ENCODE measurements at regions not wholly inside any gene's neighbourhood (a gene's known extent, or its start where the extent isn't known, plus 50 kb on each side); places are given as distances from the start of the nearest gene placed in this dataset.
"Not testable (repeated sequence)": the region's sequence is repeated elsewhere in the genome, so short reads cannot be mapped to it uniquely, and the experiment has no call there.

DNA sequence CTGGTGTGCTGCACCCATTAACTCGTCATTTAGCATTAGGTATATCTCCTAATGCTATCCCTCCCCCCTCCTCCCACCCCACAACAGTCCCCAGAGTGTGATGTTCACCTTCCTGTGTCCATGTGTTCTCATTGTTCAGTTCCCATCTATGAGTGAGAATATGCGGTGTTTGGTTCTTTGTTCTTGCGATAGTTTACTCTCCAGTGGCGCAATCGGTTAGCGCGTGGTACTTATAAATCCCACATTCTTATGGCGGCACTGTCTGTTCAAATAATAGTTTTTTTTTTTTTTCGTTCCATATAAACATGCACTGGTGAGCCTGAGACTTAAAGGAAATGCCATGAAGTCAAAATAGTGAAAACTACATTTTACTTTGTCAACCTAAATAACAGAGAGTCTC lies 59.5 kb upstream of the PNPLA4 start:
- not testable (repeated sequence) for H3K27me3 ChIP-seq, H3K36me3 ChIP-seq, H3K4me3 ChIP-seq, H3K9me3 ChIP-seq, DNase-seq

DNA sequence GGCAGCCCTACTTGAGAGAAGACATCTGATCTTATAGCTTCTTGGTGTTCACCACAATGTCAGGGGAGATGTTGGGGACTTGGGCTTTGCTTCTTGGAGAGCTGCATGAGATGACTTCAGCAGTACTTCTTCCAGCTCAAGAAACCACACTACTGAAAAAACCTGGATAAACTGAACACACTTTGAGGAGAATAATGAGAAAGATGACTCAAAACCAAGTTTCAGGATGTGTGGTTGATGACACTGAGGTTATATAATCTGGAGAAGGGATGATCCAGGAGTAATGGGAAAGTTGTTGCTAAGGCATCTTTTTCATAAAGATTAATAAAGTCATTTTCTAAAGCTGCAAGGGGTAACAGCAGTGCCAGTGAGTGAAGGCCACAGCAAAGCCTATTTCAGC lies 58.4 kb upstream of the PNPLA4 start:
- DNase-seq: no peak
- H3K27me3 ChIP-seq: no peaks in the 10 kb centered on the region
- H3K4me3 ChIP-seq: no peak overlapping the region
- H3K36me3 ChIP-seq: no peaks in the 10 kb centered on the region
- no peaks in the 10 kb centered on the region for H3K9me3 ChIP-seq

DNA sequence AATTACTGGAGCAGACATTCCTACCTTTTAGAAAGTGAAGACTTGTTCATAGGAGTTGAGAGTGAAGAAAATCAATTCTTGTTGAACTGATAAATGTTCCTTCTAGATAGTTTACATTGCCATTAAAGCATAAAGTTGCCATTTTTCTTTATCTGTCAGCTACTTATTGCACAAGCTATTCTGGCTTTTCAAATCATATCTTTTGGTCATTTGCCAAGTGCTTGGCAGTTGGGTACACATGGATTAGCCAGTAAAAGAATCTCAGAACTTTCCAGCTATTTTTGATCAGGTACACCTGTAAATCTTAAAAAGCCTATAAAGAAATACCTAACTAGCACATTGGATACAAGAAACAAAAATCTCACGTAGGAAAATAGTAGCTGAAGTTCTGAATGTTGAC lies 56.4 kb upstream of the PNPLA4 start:
- H3K36me3 ChIP-seq: no peaks in the 10 kb centered on the region
- DNase-seq: no peak
- H3K4me3 ChIP-seq: no peak overlapping the region

More for the DNA sequence above, 56.4 kb upstream of the PNPLA4 start:
- H3K27me3 ChIP-seq: no peaks in the 10 kb centered on the region
- H3K9me3 ChIP-seq: no peaks in the 10 kb centered on the region
